NCI-H128 (cell line): ENCODE measurements at regions not wholly inside any gene's neighbourhood (a gene's known extent, or its start where the extent isn't known, plus 50 kb on each side); places are given as distances from the start of the nearest gene placed in this dataset.
A peak's percentile ranks its signal among the peaks of the same experiment; 100 is the strongest.
"Not testable (repeated sequence)": the region's sequence is repeated elsewhere in the genome, so short reads cannot be mapped to it uniquely, and the experiment has no call there.

Experiments
- DNase-seq: peaks from one replicate; lab custom pipeline; 2025; ENCODE audit not compliant: unreplicated experiment; lab: John Stamatoyannopoulos, UW

DNA sequence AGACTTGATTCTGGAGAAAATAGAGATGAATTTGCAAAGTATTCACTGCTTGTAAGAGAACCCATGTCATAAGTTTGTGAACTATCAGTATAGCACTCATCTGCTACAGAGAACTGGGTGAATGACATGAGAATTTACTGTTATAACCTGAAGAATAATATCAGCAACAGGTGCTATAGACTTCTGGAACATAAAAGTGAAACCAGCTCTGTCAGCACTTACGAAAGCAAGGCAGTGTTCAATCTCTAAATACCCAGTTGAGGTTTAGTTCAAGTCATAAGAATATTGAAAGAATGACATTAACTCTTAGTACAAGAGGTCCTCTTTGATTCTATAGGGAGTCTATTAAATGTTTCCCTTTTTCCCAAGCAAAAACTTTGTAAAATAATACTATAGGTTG, 232.9 kb upstream of the ANKRD50 start:
- no peak for DNase-seq

GRCh38 chr4:124943938-124944337, 231.4 kb upstream of the ANKRD50 start:
- no peak for DNase-seq

DNA sequence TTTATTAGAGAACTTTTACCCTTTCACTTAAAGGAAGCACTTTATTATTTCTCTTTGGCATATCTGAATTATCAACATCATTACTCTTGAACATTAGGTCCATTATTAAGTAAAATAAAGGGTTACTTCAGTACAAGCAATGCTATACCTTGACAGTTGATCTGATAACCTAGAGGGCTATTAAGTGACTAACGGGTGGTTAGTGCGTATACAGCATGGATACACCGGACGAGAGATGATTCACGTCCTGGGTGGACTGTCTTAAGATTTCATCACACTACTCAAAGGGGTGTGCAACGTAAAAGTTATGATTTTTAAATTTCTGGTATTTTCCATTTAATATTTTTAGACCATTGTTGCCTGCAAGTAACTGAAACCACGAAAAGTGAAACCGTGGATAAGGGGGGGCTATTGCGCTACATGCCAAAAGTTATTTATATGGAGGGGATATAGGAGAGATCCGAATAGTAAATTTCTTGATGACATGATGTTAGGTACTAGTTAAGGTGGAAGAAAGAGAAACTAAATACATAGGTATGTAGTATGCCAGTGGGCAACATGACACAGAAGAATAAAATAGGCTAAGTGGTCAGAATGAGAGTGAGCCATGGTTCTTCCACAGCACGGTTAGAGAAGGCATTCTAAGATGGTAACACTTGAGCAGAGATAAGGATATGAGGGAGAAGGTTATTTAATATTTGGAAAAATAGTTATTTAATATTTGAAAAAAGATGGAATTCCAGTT, 230.8 kb upstream of the ANKRD50 start:
- no peak for DNase-seq

GRCh38 chr4:124941267-124941666, 228.7 kb upstream of the ANKRD50 start:
- no peak for DNase-seq

DNA sequence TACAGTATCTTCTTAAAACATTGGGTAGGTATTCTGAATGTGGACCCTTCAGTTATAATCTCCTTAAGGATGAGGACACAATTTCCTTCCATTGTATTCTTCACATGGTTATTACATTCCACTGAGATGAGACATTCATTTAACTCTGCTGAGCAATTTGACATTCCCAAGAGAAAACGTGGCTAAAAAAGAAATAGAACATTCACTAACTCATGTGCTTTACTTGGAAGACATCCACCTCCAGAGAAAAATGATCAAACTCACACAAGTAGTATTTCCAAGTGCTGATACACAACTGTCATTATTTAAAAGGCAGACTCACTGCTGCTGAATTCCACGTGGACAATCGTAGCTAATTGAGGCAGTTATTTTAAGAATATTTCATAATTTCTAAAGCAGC, 227.9 kb upstream of the ANKRD50 start:
- DNase-seq, result no peak

- no peak for DNase-seq
These were observed 227.4 kb upstream of the ANKRD50 start for GRCh38 chr4:124939908-124940307.

- no peak for DNase-seq
These were observed 226.3 kb upstream of the ANKRD50 start for GRCh38 chr4:124938836-124939235.

DNA sequence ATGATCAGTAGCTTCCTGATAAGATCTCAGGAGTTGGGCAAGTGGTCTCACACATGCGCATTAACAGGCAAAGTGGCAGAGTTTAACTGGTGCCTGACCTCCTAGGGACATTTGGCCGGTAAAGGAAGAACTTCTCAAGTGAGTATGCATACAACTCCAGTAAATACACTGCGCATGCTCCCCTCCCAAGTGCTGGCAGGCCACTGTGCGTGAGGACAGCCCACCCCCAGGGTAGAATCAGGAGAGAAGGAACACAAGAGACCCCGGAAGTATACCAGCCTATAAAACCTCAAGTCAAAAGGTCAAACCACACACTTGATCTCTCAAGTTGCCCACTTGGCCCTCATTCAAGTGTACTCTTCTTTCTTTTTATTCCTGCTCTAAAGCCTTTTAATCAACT, 225.5 kb upstream of the ANKRD50 start:
- no peak for DNase-seq

DNA sequence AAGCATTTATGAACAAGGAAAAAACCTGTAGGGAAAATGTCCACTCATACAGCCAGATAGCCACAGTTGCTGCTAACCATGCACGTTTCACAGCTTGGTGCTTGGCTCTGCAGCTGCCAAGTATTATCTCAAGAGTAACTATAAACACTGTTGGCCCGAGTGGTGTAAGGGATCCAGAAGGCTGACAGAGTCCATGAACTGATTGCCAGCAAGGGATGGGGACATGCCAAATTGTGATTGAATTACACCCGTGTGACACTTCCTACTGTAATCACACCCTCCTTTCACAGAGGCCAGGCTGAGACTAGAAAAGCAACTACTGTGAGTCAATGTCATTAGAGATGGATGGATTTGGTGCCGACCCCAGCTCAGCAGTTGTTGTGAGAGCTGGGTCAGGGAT, 223.9 kb upstream of the ANKRD50 start:
- peak; percentile 21 for DNase-seq

DNA sequence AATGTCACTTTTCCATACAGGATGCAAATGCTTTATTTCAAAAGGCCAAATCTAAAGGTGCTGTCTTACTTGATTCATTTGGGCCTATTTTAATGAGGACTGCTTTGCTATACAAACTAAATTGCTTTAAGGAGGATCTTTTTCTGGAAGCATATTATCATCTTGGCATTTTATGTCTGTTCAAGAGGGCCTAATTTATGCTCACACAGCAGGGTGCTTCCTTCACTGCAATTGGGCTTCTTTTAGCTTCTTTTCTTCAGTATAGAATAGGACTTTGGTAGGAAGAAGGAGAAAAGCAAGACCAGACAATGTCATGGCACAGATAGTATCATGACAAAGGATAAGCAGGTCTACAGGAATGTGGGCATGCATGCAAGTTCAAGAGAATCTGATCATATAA, 222.4 kb upstream of the ANKRD50 start:
- no peak for DNase-seq

DNA sequence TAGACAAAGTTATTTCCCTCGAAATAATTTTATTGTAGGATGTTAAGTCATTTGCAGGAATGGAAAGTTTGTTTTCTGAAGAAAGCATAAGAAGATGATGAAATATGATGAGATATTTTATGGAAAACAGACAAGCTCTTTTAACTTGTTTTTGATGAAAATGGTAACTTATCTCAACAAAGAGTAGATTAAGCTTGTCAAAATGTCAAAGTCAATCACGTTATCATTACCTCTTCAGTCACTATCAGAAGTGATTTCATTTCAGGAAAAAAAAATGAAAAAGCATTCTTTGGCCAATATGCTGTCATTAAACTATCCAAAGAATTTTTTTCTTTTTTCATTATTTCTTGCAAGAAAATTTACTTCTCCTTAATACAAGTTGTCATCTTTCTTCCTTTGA, 221.0 kb upstream of the ANKRD50 start:
- DNase-seq, result no peak

GRCh38 chr4:124932447-124932846, 219.9 kb upstream of the ANKRD50 start:
- no peak for DNase-seq

DNA sequence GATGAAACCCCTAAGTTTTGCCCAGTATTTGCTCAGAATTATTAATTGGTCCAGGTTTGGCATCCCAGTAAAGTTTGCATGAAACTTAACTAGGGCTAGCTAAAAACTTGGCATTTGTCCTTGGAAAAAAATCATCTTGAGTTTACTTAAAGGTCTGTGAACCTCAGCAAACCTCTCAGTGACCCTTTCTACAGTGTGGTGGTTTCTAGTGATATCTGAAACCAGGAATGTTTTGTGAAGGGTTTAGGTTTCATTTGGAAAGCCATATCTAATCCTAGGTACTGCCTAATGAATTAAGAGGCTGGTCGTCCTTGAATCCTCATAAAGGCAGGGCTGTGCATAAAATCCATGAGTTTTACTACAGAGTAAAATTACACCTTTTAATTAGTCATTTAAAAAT, 218.5 kb upstream of the ANKRD50 start:
- no peak for DNase-seq

- not testable (repeated sequence) for DNase-seq
These were observed 210.2 kb upstream of the ANKRD50 start for GRCh38 chr4:124922748-124923147.

DNA sequence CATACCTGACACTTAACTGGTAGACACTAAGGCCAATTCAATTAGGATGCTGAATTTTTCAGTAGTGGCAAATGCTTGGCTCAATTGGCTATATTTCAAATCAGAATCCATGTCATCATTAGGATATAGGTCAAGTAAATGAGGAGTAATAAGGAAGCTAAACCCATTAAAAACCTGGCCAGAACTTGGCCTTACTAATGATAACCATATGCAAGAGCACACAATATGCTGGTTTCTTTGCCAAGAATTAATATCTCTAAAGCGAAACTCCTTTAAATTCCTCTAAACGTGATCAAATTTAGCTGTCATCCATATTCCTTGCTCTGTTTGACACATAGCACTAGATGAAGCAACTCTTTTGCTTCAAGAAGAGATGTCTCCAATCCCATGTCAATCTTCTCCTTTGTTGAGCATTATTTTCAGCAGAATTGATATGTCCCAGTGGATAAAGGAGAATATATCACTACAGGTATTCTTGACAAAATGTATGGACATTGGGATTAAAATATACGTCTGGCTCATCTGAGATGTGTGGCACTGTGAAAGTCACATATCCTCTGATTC, 206.1 kb upstream of the ANKRD50 start:
- DNase-seq, result no peak

DNA sequence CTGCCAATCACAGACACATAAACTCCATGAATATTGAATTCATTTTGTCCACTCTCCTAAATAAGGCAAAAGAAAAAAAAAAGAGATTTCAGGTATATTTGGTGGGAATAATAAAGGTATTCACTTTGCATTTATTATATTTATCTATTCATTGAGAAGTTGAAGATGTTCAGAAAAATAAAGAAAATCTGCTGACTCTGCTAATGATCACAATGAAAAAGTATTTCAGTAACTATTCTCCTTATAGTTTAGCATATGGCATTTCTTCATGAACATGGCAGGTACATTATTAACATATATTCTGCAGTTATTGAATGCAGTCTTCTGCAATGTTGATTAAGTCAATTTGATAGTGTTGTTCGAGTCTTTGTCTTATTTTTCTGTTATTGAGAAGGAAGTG, 202.5 kb upstream of the ANKRD50 start:
- DNase-seq, result no peak

DNA sequence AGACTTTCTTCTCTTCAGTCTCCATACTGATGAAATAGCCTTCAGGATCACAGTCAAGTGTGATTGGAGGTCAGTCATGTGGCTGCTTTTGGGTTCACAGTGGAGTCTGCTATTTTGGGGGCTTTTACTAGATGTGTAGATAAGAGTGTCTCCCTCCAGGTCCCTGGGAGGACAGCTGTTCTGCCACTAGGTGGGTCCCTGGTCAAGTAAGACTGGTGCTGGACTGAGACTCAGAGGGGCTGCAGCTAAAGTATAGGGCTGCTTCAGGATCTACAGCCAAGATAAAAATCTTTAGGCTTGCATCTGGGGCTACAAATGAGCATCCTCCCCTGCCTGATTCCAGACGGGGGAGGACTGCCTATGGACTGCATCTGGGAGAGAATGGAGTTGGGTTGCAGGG, 200.7 kb upstream of the ANKRD50 start:
- no peak for DNase-seq

- no peak for DNase-seq
These were observed 197.8 kb upstream of the ANKRD50 start for GRCh38 chr4:124910327-124910726.

DNA sequence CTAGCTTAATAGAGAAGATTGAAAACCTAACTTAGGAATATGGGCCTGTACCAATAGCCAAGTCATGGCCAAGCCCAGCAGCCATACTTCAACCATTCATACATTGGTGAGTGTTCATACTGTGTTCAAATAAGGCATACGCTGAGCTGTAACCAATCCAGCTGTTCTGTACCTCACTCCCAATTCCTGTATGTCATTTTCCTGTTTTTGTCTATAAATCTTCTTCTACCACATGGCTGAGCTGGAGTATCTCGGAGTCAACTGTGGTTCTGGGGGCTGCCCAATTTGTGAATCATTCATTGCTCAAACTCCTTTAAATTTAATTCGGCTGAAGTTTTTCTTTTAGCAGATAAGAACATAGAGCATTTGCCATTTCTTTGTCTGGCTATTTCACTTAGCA, 195.3 kb upstream of the ANKRD50 start:
- no peak for DNase-seq

- no peak for DNase-seq
These were observed 192.9 kb upstream of the ANKRD50 start for GRCh38 chr4:124905441-124905840.

DNA sequence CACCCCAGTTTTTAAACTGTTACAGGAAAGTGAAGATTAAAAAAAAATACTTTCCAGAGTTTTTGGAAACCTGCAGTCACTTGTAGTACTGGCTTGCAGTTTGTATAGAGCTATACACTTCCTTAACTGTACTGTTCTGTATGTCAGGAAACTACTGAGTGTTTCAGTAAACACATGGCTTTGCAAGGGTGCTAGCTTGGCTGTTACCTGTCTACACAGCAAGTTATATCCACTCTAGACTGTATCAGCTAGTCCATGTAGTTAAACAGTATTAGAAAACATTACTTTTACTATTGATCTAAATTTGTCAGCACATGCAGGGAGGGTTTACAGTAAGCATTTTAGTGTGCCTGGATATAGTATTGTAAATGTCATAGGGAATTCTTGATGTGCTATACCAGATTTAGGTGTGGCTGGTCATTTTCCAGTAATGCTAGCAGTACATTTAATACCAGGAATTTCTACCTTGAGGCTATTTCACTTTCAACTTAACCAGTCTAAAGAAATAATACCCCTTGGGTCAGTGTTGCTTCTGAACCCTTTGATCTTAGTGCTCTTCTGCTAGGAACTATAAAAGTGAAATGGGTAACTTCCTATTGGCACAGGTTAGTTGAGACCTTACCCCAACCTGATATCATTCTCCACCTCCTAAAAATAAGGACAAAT, 192.3 kb upstream of the ANKRD50 start:
- no peak for DNase-seq

DNA sequence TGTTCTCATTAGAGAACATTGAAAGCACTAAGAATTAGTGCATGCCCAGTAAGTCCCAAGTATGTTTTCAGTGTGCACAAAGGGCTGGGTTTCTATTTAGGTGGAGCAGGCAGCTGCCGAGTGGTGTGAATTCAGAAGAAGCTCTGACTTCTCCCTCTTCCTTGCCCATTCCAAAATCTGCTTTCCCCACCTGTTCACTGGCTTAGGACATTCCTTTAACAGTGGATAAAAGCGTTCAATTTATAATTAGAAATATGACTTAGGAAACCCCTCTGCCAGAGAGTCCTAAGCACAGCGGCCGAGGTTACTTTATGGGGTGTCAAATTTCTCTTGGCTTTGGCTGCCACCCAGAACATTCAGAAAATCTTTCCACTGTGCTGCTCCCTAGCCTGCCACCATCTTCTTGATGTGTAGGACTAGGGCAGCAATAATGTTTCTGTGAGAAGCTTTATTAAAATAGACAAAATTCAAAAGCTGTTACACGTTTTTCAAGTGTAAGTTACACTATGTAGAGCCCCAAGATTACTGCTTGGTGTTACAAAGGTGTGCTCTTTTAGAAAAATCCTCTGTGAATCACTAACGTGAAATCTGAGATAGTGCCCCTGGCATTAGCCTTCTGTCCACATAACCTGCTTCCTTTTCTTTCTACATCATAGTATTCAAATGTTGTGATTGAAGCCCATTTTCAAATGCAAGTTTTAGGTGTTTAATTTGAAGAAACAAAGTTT, 191.6 kb upstream of the ANKRD50 start:
- DNase-seq, result peak; percentile 40
